GM20431 (cell line): ENCODE measurements at regions not wholly inside any gene's neighbourhood (a gene's known extent, or its start where the extent isn't known, plus 50 kb on each side); places are given as distances from the start of the nearest gene placed in this dataset.
"Not testable (repeated sequence)": the region's sequence is repeated elsewhere in the genome, so short reads cannot be mapped to it uniquely, and the experiment has no call there.

Experiments
- in situ Hi-C: fragments of 300-500 bp; cut with MseI, MboI; formaldehyde crosslinking; loops from one replicate; pipeline ENCODE4 v1.15.0; 2020; ENCODE audit warnings: low sequenced_read_pairs; ENCODE audit not compliant: unreplicated experiment

- in situ Hi-C loops = no loop called here
Measured at GRCh38 chr11:127873478-127873877, 713.9 kb downstream of the ETS1 start.

GRCh38 chr11:127866109-127866508 lies 721.2 kb downstream of the ETS1 start:
- in situ Hi-C loops = no loop called here

- in situ Hi-C loops = no loop called here
Measured at GRCh38 chr11:127864861-127865260, 722.5 kb downstream of the ETS1 start.

- in situ Hi-C loops = no loop called here
Measured at GRCh38 chr11:127862406-127862805, 725.0 kb downstream of the ETS1 start.

GRCh38 chr11:127859941-127860354 lies 727.4 kb downstream of the ETS1 start:
- in situ Hi-C loops = no loop called here

- in situ Hi-C loops = no loop called here
Measured at GRCh38 chr11:127844876-127845275, 742.5 kb downstream of the ETS1 start.

GRCh38 chr11:127843483-127844396 lies 743.6 kb downstream of the ETS1 start:
- in situ Hi-C loops = no loop called here

GRCh38 chr11:127825183-127825582 lies 762.2 kb downstream of the ETS1 start:
- in situ Hi-C loops = no loop called here

GRCh38 chr11:127818625-127819024 lies 768.7 kb downstream of the ETS1 start:
- in situ Hi-C loops = no loop called here

GRCh38 chr11:127816962-127817361 lies 770.4 kb downstream of the ETS1 start:
- in situ Hi-C loops = no loop called here

- in situ Hi-C loops = no loop called here
Measured at GRCh38 chr11:127815331-127815730, 772.0 kb downstream of the ETS1 start.

- in situ Hi-C loops = no loop called here
Measured at GRCh38 chr11:127806501-127806900, 780.9 kb downstream of the ETS1 start.

GRCh38 chr11:127805771-127806170 lies 781.6 kb downstream of the ETS1 start:
- in situ Hi-C loops = no loop called here

- in situ Hi-C loops = no loop called here
Measured at GRCh38 chr11:127804747-127805400, 782.5 kb downstream of the ETS1 start.

- in situ Hi-C loops = no loop called here
Measured at GRCh38 chr11:127803755-127804154, 783.6 kb downstream of the ETS1 start.

- in situ Hi-C loops = no loop called here
Measured at GRCh38 chr11:127800989-127801688, 786.2 kb downstream of the ETS1 start.

- in situ Hi-C loops = no loop called here
Measured at GRCh38 chr11:127795326-127795725, 792.0 kb downstream of the ETS1 start.

GRCh38 chr11:127791844-127792243 lies 791.3 kb upstream of the KIRREL3 start:
- in situ Hi-C loops = no loop called here

GRCh38 chr11:127790592-127790991 lies 790.0 kb upstream of the KIRREL3 start:
- in situ Hi-C loops = no loop called here

- in situ Hi-C loops = no loop called here
Measured at GRCh38 chr11:127789927-127790326, 789.4 kb upstream of the KIRREL3 start.

- in situ Hi-C loops = not testable (repeated sequence)
Measured at GRCh38 chr11:127772938-127773337, 772.4 kb upstream of the KIRREL3 start.
